ENCODE measurements at regions not wholly inside any gene's neighbourhood (a gene's known extent, or its start where the extent isn't known, plus 50 kb on each side); places are given as distances from the start of the nearest gene placed in this dataset.
"Not testable (repeated sequence)": the region's sequence is repeated elsewhere in the genome, so short reads cannot be mapped to it uniquely, and the experiment has no call there.

- H3K9me3 Mint-ChIP-seq (ENCODE audit: unreplicated experiment): no peaks in the 10 kb centered on the region
- no peaks in the 10 kb centered on the region for H3K4me1 Mint-ChIP-seq (ENCODE audit: unreplicated experiment)
- no peak overlapping the region for H3K4me3 Mint-ChIP-seq (ENCODE audit: unreplicated experiment)
- no peak for DNase-seq (ENCODE audit: extremely low spot score, unreplicated experiment)
- no peaks in the 10 kb centered on the region for H3K36me3 Mint-ChIP-seq (ENCODE audit: unreplicated experiment)
- H3K27ac Mint-ChIP-seq (ENCODE audit: unreplicated experiment): no peak overlapping the region
- H3K27me3 Mint-ChIP-seq (ENCODE audit: unreplicated experiment): peaks cover 65% of the 10 kb centered on the region
- no peak for TF ChIP-seq CTCF (IDR thresholded peaks at IDR 0.05)
These were observed 80.8 kb upstream of the PAX2 start for GRCh38 chr10:100664316-100665149.

GRCh38 chr10:100666634-100667033 lies 78.7 kb upstream of the PAX2 start:
- DNase-seq (ENCODE audit: extremely low spot score, unreplicated experiment); H3K4me1 Mint-ChIP-seq (ENCODE audit: unreplicated experiment); H3K4me3 Mint-ChIP-seq (ENCODE audit: unreplicated experiment); H3K9me3 Mint-ChIP-seq (ENCODE audit: unreplicated experiment); H3K27ac Mint-ChIP-seq (ENCODE audit: unreplicated experiment); H3K36me3 Mint-ChIP-seq (ENCODE audit: unreplicated experiment): not testable (repeated sequence)
- H3K27me3 Mint-ChIP-seq (ENCODE audit: unreplicated experiment): peaks cover 64% of the 10 kb centered on the region

- TF ChIP-seq CTCF (IDR thresholded peaks at IDR 0.05): no peak
- Mint-ChIP-seq H3K4me3 (ENCODE audit: unreplicated experiment) (no peak overlapping the region), H3K9me3 (ENCODE audit: unreplicated experiment) (no peaks in the 10 kb centered on the region)
These were observed 75.8 kb upstream of the PAX2 start for GRCh38 chr10:100669616-100670015.

GRCh38 chr10:100670368-100670767 lies 75.0 kb upstream of the PAX2 start:
- H3K4me3 Mint-ChIP-seq (ENCODE audit: unreplicated experiment): no peak overlapping the region
- no peak for DNase-seq (ENCODE audit: extremely low spot score, unreplicated experiment)
- H3K4me1 Mint-ChIP-seq (ENCODE audit: unreplicated experiment): peaks cover 3% of the 10 kb centered on the region

More at GRCh38 chr10:100669616-100670015, 75.8 kb upstream of the PAX2 start:
- Mint-ChIP-seq H3K4me1 (ENCODE audit: unreplicated experiment) (peaks cover 3% of the 10 kb centered on the region), H3K27ac (ENCODE audit: unreplicated experiment) (no peak overlapping the region), H3K27me3 (ENCODE audit: unreplicated experiment) (peaks cover 59% of the 10 kb centered on the region), H3K36me3 (ENCODE audit: unreplicated experiment) (no peaks in the 10 kb centered on the region)
- DNase-seq (ENCODE audit: extremely low spot score, unreplicated experiment): no peak

GRCh38 chr10:100670828-100671479 lies 74.4 kb upstream of the PAX2 start:
- TF ChIP-seq CTCF (IDR thresholded peaks at IDR 0.05): peak; percentile 88
- no peak overlapping the region for H3K27ac Mint-ChIP-seq (ENCODE audit: unreplicated experiment)
- H3K4me1 Mint-ChIP-seq (ENCODE audit: unreplicated experiment): peaks cover 3% of the 10 kb centered on the region
- DNase-seq (ENCODE audit: extremely low spot score, unreplicated experiment): no peak
- H3K36me3 Mint-ChIP-seq (ENCODE audit: unreplicated experiment): no peaks in the 10 kb centered on the region
- no peak overlapping the region for H3K4me3 Mint-ChIP-seq (ENCODE audit: unreplicated experiment)
- H3K9me3 Mint-ChIP-seq (ENCODE audit: unreplicated experiment): no peaks in the 10 kb centered on the region
- H3K27me3 Mint-ChIP-seq (ENCODE audit: unreplicated experiment): peaks cover 59% of the 10 kb centered on the region

More at GRCh38 chr10:100670368-100670767, 75.0 kb upstream of the PAX2 start:
- no peak for TF ChIP-seq CTCF (IDR thresholded peaks at IDR 0.05)
- Mint-ChIP-seq H3K27ac (ENCODE audit: unreplicated experiment) (no peak overlapping the region), H3K9me3 (ENCODE audit: unreplicated experiment) (no peaks in the 10 kb centered on the region), H3K36me3 (ENCODE audit: unreplicated experiment) (no peaks in the 10 kb centered on the region), H3K27me3 (ENCODE audit: unreplicated experiment) (peaks cover 56% of the 10 kb centered on the region)
